ENCODE measurements at regions not wholly inside any gene's neighbourhood (a gene's known extent, or its start where the extent isn't known, plus 50 kb on each side); places are given as distances from the start of the nearest gene placed in this dataset.
"Not testable (repeated sequence)": the region's sequence is repeated elsewhere in the genome, so short reads cannot be mapped to it uniquely, and the experiment has no call there.

- DNase-seq: peak; percentile 5
These were observed 176.0 kb downstream of the MSX2 start for GRCh38 chr5:174900240-174900865.

GRCh38 chr5:174897281-174897950 is 173.0 kb downstream of the MSX2 start:
- DNase-seq: no peak

- DNase-seq: no peak
These were observed 171.0 kb downstream of the MSX2 start for GRCh38 chr5:174895360-174895759.

DNA sequence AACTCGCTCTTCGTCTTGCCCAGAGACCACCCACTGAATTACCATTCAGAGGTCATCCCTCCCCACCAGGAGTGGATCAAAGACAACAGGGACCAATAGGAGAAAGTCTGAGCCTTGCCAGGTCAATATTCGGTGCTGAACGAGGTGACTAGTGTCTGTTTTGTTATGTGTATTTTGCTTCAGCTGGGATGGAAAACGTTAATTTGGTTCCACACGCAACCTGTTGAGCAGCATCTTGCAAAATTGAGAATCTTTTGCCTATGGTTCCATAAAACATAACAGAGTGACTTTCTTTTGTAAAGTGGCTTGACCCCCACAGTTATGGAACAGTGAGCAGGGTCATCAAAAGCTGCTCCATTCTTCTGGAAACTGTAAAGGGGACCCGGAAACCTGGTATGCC is 168.4 kb downstream of the MSX2 start:
- no peak for DNase-seq

DNA sequence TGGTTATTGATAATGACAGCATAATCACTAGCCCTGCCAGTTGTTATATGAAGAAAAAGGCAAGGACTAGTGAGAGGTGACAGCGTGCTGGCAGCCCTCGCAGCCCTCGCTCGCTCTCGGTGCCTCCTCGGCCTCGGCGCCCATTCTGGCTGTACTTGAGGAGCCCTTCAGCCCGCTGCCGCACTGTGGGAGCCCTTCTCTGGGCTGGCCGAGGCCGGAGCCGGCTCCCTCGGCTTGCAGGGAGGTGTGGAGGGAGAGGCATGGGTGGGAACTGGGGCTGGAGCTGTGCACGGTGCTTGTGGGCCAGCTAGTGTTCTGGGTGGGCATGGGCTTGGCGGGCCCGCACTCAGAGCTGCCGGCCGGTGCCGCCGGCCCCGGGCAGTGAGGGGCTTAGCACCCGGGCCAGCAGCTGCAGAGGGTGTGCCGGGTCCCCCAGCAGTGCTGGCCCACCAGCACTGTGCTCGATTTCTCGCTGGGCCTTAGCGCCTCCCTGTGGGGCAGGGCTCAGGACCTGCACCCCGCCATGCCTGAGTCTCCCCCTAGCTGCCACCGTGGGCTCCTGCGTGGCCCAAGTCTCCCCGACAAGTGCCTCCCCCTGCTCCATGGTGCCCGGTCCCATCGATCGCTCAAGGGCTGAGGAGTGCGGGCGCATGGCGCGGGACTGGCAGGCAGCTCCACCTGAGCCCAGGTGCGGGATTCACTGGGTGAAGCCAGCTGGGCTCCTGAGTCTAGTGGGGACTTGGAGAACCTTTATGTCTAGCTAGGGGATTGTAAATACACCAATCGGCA is 156.2 kb downstream of the MSX2 start:
- not testable (repeated sequence) for DNase-seq

DNA sequence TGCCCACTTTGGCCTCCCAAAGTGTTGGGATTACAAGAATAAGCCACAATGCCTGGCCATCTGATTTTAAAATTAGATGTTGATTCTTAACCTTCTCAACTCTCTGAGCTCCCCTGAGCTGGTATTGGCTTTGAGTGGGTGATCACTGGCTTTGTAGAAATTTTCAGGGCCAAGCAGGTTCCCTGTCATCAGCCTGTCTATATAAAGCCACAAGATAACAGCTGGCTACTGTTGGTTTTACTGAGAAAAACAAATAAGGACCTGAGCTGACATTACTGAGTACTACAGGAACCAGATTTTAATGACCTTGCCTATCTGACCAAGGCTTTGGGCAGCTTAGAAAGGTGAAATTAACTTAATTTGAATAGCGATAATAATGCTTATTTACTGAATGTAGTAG is 153.6 kb downstream of the MSX2 start:
- DNase-seq: no peak

DNA sequence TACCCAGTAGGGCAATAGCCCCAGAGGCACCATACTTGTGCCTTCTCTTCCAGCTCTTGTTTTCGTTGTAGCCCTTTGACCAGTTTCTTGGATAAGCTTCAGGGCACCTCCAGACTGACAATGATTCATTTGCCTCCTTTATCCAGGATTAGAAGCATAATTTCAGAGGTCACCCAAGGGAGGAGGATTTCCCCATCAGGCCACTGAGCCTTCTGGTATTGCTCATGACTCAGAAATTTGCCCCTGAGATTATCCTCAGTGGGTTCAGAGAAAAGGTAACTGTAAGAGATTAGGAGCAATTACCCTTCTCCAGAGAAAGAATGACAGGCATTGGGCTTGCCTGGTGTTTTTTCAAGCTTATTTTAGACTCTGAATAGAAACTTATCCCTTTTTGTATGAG is 147.9 kb downstream of the MSX2 start:
- no peak for DNase-seq

DNA sequence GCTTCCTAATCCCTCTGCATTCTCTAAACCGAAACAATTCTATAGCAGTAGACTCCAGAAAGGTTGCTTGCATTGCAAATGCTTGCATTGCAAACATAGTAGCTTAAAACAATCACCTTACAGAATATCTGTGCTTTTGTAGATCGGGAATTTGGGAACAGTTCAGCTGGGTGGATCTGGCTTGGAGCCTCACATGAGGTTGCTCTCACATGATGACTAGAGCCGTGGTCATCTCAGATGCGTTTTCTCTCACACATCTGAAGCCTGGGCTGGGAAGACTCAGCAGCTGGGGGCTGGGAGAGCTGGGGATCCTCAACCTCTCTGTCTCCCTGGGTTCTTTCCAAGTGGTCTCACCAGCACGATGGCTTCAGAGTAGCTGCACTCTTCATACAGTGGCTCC is 127.8 kb downstream of the MSX2 start:
- DNase-seq: no peak

DNA sequence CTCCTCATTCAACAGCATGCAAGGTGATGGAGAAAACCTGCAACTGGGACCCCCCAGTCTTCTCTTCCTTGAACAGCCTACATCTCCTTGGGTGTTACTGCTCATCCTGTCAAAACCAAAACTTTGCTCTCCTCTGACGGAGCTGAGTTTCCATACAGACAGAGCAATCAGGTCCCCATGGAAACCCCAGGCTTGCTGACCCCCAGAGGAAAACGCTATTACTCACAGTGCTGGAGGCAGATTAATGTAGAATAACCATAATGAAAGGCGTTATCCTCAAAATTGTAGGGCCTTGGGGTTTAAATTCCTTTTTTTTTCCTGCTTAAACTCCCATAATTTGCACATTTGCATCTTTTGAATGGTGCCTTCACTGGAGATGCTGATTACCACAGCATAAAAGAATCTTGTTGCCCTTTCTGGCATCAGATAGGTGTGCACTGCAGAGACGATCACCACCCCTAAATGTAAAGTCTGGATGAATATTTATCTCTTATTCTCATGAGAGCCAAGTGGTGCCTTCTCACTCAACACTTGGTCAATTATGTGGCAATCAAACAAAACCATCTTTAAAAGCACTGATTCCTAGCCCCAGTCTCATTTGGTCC is 126.3 kb downstream of the MSX2 start:
- no peak for DNase-seq

DNA sequence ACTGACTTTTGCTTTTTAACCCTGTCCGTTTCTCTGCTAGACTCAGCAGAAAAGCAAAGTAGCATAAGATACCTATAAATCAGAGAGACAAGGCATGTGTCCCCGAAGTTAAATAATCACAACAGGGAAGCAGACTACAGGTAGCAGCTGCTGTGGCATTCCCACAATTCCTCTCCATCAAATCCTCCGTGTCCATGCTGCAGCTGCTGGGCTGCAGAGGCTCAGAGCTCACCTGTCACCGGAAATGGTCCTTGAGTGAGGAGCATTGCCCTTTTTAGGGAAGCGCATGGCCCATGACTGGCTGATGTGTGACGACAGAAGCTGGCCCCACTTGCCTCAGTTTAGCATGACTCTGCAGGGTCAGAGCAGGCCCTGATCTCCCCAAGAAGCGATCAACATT is 125.0 kb downstream of the MSX2 start:
- no peak for DNase-seq

- no peak for DNase-seq
These were observed 120.6 kb downstream of the MSX2 start for GRCh38 chr5:174844971-174845370.

DNA sequence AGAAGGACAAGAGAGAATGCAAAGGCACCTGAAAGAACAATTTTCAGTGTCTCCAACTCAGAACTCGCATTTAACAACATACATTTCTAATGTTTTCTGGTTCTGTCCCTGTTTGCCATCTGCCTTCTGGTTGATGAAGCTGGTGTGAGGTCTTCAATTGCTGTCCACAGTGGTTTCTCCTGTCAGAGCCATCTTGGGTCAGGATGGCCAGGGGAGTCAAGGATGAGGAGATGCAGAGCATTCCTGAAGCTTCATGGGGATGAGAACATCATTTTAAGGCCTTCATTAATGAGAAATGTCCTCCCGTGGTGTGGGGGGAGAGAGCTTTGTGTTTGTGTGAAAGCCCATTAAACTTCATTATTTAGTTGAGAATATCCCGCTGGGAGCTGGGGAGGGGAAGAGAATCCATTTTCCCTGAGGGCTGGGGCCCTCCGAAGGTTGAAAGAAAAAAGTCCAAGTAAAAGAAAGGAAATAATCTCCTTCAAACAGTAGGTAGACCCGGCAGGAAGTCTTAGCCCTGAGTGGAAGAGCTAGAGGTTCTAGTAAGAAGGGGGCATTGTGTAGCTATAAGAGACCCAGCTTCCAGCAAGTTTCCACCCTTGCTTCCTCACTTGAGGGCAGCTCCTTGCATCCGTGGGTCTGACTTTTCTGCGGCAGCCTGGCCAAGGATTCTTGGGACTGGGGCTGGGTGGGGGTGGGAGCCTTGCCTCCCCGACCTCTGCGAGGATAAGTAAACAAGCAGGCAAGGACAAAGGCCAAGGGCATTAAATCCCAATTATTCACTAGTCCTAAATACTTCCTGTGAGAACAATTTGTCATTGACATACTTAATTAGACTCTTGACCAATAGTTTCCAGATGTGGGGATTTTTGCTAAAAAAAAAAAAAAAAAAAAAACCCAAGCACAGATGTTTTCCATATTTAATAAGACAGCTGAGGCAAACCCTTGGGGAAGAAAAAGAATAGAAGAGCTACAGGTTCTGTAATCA is 119.2 kb downstream of the MSX2 start:
- DNase-seq: peak; percentile 32

DNA sequence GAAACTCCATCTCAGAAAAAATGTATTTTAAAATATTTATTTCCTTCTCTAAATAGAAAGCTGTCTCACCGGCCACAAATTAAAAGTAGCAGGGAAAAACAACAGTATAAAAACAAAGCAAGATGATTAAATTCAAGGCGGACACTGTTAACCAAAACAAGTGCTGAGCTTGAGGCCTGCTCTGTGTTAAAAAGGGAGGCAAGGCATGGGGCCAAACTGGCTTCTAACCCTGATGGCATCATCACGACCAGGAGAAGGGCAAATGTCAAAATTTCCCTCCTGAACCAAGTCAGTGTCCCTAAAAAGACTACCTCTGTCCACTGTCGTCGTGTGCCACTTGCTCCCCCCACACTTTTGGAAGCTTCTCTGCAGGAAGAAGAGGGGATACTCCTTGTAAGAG is 116.1 kb downstream of the MSX2 start:
- no peak for DNase-seq

DNA sequence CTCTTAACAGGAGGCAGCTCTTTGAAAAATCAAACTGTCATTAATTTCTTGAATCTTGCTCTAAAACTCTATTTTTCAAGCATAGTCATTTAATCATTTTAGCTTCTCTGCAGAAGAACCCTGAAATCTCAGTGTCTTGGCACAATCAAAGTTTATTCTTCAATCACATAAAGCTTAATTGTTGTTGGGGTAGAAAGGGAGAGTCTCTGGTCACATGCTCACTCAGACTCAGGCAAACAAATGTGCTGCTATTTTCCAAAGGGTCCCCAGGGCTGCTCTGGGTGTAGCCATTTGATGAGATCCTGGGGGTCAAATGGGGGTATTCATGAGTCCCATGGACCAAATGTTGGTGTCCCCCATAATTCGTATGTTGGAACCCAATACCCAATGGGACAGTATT is 114.8 kb downstream of the MSX2 start:
- no peak for DNase-seq

- DNase-seq: peak; percentile 93
These were observed 113.8 kb downstream of the MSX2 start for GRCh38 chr5:174837919-174838902.

- peak; percentile 10 for DNase-seq
These were observed 109.7 kb downstream of the MSX2 start for GRCh38 chr5:174834081-174834480.

DNA sequence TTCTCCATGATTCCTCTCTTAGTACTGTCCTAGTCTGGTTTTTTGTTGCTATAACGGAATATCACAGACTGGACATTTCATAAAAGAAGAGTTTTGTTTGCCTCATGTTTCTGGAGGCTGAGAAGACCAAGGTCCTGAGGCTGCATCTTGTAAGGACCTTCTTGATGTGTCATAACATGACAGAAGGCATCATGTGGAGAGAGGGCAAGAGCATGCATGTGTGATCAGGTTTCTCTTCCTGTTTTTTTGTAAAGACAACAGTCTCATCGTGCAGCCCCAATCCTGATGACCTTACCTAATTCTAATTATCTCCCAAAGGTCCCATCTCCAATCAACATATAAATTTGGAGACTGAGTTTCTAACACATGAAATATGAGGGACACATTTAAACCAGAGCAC is 108.4 kb downstream of the MSX2 start:
- DNase-seq: no peak

GRCh38 chr5:174832025-174832424 is 107.6 kb downstream of the MSX2 start:
- no peak for DNase-seq

- no peak for DNase-seq
These were observed 106.8 kb downstream of the MSX2 start for GRCh38 chr5:174831031-174831660.

DNA sequence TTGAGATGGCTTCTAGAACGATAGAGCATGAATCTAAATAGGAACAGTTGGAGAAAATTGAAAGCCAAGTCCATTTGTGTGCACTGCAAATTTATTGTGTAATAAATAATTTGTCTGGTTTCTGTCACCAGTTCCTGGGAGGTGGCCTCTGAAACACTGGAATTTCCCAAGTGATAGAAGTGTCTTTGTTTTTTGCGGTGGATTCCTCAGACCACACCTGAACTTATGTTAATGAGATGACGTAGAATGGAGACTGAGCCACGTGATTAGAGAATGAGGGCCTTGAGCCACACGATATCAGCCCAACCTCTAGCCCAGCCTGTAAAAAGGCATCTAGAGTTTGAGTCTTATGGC is 105.1 kb downstream of the MSX2 start:
- no peak for DNase-seq

Measured in fibroblast of upper back skin (primary cell).